ENCODE measurements at regions not wholly inside any gene's neighbourhood (a gene's known extent, or its start where the extent isn't known, plus 50 kb on each side); places are given as distances from the start of the nearest gene placed in this dataset.

- Histone ChIP-seq H4K20me1 (ENCODE audit: control insufficient read depth, extremely low read depth, insufficient read depth, low read length) (no peaks in the 10 kb centered on the region), H3K27me3 (ENCODE audit: control insufficient read depth, insufficient read depth, low read length) (no peaks in the 10 kb centered on the region), H3K4me1 (ENCODE audit: control insufficient read depth, extremely low read depth, insufficient read depth, low read length) (no peaks in the 10 kb centered on the region), H3K27ac (ENCODE audit: insufficient read depth, low read length) (no peak overlapping the region), H3K4me3 (replicated peaks in 1 of 4; ENCODE audit: control extremely low read depth in 1 of 4, insufficient read depth in 1 of 4, low read depth in 3 of 4, low read length in 4 of 4) (no peak overlapping the region), H3K9me3 (ENCODE audit: control insufficient read depth, insufficient read depth, low read depth, low read length) (no peaks in the 10 kb centered on the region), H2AFZ (ENCODE audit: low read length) (no peak overlapping the region), H3K4me2 (ENCODE audit: extremely low read depth, insufficient read depth, low read length) (no peak overlapping the region), H3K9ac (ENCODE audit: insufficient read depth, low read length) (no peak overlapping the region), H3K79me2 (ENCODE audit: control insufficient read depth, insufficient read depth, low read length) (no peaks in the 10 kb centered on the region), H3K36me3 (ENCODE audit: control insufficient read depth, insufficient read depth, low read length) (no peaks in the 10 kb centered on the region)
- no peak for DNase-seq (ENCODE audit: low read depth in 2 of 2)
- no peak for TF ChIP-seq EZH2 (IDR thresholded peaks at IDR 0.05; ENCODE audit: low read length, missing control alignments)
- no peak for TF ChIP-seq CTCF (conservative IDR thresholded peaks at IDR 0.05 in 1 of 2, IDR thresholded peaks at IDR 0.05 in 1 of 2; ENCODE audit: low read depth in 1 of 2, low read length in 2 of 2)
Observed at GRCh38 chr1:60415696-60416095, 342.1 kb upstream of the C1orf87 start.

- no peaks in the 10 kb centered on the region for H3K9me3 ChIP-seq (ENCODE audit: control insufficient read depth, insufficient read depth, low read depth, low read length)
- H3K27me3 ChIP-seq (ENCODE audit: control insufficient read depth, insufficient read depth, low read length) = no peaks in the 10 kb centered on the region
- H3K27ac ChIP-seq (ENCODE audit: insufficient read depth, low read length) = no peak overlapping the region
- H3K4me1 ChIP-seq (ENCODE audit: control insufficient read depth, extremely low read depth, insufficient read depth, low read length) = no peaks in the 10 kb centered on the region
- no peak overlapping the region for H3K4me2 ChIP-seq (ENCODE audit: extremely low read depth, insufficient read depth, low read length)
- H4K20me1 ChIP-seq (ENCODE audit: control insufficient read depth, extremely low read depth, insufficient read depth, low read length) = no peaks in the 10 kb centered on the region
- no peak overlapping the region for H3K9ac ChIP-seq (ENCODE audit: insufficient read depth, low read length)
- DNase-seq (ENCODE audit: low read depth in 2 of 2) = peak in 1 of 2 donors; percentile 8
- TF ChIP-seq EZH2 (IDR thresholded peaks at IDR 0.05; ENCODE audit: low read length, missing control alignments) (no peak), CTCF (conservative IDR thresholded peaks at IDR 0.05 in 1 of 2, IDR thresholded peaks at IDR 0.05 in 1 of 2; ENCODE audit: low read depth in 1 of 2, low read length in 2 of 2) (no peak)
- no peaks in the 10 kb centered on the region for H3K36me3 ChIP-seq (ENCODE audit: control insufficient read depth, insufficient read depth, low read length)
- H3K79me2 ChIP-seq (ENCODE audit: control insufficient read depth, insufficient read depth, low read length) = no peaks in the 10 kb centered on the region
- no peak overlapping the region for H3K4me3 ChIP-seq (replicated peaks in 1 of 4; ENCODE audit: control extremely low read depth in 1 of 4, insufficient read depth in 1 of 4, low read depth in 3 of 4, low read length in 4 of 4)
- no peak overlapping the region for H2AFZ ChIP-seq (ENCODE audit: low read length)
Observed at GRCh38 chr1:60413091-60413490, 339.5 kb upstream of the C1orf87 start.

- no peak overlapping the region for H3K4me2 ChIP-seq (ENCODE audit: extremely low read depth, insufficient read depth, low read length)
- no peak overlapping the region for H3K9ac ChIP-seq (ENCODE audit: insufficient read depth, low read length)
- no peak for DNase-seq (ENCODE audit: low read depth in 2 of 2)
- no peak overlapping the region for H2AFZ ChIP-seq (ENCODE audit: low read length)
- no peaks in the 10 kb centered on the region for H3K36me3 ChIP-seq (ENCODE audit: control insufficient read depth, insufficient read depth, low read length)
- H3K4me1 ChIP-seq (ENCODE audit: control insufficient read depth, extremely low read depth, insufficient read depth, low read length) = no peaks in the 10 kb centered on the region
- H3K27me3 ChIP-seq (ENCODE audit: control insufficient read depth, insufficient read depth, low read length) = no peaks in the 10 kb centered on the region
- H4K20me1 ChIP-seq (ENCODE audit: control insufficient read depth, extremely low read depth, insufficient read depth, low read length) = no peaks in the 10 kb centered on the region
- TF ChIP-seq EZH2 (IDR thresholded peaks at IDR 0.05; ENCODE audit: low read length, missing control alignments) (no peak), CTCF (conservative IDR thresholded peaks at IDR 0.05 in 1 of 2, IDR thresholded peaks at IDR 0.05 in 1 of 2; ENCODE audit: low read depth in 1 of 2, low read length in 2 of 2) (no peak)
- H3K9me3 ChIP-seq (ENCODE audit: control insufficient read depth, insufficient read depth, low read depth, low read length) = no peaks in the 10 kb centered on the region
- no peaks in the 10 kb centered on the region for H3K79me2 ChIP-seq (ENCODE audit: control insufficient read depth, insufficient read depth, low read length)
- H3K4me3 ChIP-seq (replicated peaks in 1 of 4; ENCODE audit: control extremely low read depth in 1 of 4, insufficient read depth in 1 of 4, low read depth in 3 of 4, low read length in 4 of 4) = no peak overlapping the region
- H3K27ac ChIP-seq (ENCODE audit: insufficient read depth, low read length) = no peak overlapping the region
Observed at GRCh38 chr1:60411591-60411990, 338.0 kb upstream of the C1orf87 start.

All from fibroblast of lung (primary cell).